ENCODE measurements at regions not wholly inside any gene's neighbourhood (a gene's known extent, or its start where the extent isn't known, plus 50 kb on each side); places are given as distances from the start of the nearest gene placed in this dataset.
A peak's percentile ranks its signal among the peaks of the same experiment; 100 is the strongest.
"Not testable (repeated sequence)": the region's sequence is repeated elsewhere in the genome, so short reads cannot be mapped to it uniquely, and the experiment has no call there.

- DNase-seq (no peak), ATAC-seq (no peak)
- peak overlapping the region; percentile 19 for H3K27ac ChIP-seq (ENCODE audit: low read length)
- WGBS: 79% methylated on average over 4 of the region's 4 CpGs
- no peaks in the 10 kb centered on the region for H3K9me3 ChIP-seq (ENCODE audit: control insufficient read depth, low read length)
- intact Hi-C loops (cut with DNase I): no loop called here
- no peaks in the 10 kb centered on the region for H3K27me3 ChIP-seq (ENCODE audit: control insufficient read depth, insufficient read depth)
- peaks cover 8% of the 10 kb centered on the region for H3K4me1 ChIP-seq (ENCODE audit: control insufficient read depth, insufficient read depth, low read length)
- H3K4me3 ChIP-seq (ENCODE audit: low read length): no peak overlapping the region
These were observed 596.4 kb upstream of the GHITM start for GRCh38 chr10:83542774-83543411.

- ATAC-seq: no peak
- H3K27ac ChIP-seq (ENCODE audit: low read length): no peak overlapping the region
- peaks cover 8% of the 10 kb centered on the region for H3K4me1 ChIP-seq (ENCODE audit: control insufficient read depth, insufficient read depth, low read length)
- H3K4me3 ChIP-seq (ENCODE audit: low read length): no peak overlapping the region
- intact Hi-C loops (cut with DNase I): no loop called here
- H3K27me3 ChIP-seq (ENCODE audit: control insufficient read depth, insufficient read depth): no peaks in the 10 kb centered on the region
- DNase-seq: no peak
- WGBS: 74% methylated on average over 2 of the region's 2 CpGs
- no peaks in the 10 kb centered on the region for H3K9me3 ChIP-seq (ENCODE audit: control insufficient read depth, low read length)
These were observed 595.4 kb upstream of the GHITM start for GRCh38 chr10:83543691-83544462.

- peak overlapping the region; percentile 0 for H3K4me3 ChIP-seq (ENCODE audit: low read length)
- DNase-seq (peak; percentile 48 to 85 (median 76)), ATAC-seq (peak; percentile 90 to 97)
- WGBS: 2% methylated on average over 4 of the region's 4 CpGs
- H3K4me1 ChIP-seq (ENCODE audit: control insufficient read depth, insufficient read depth, low read length): peaks cover 8% of the 10 kb centered on the region
- intact Hi-C loops (cut with DNase I): no loop called here
- H3K27ac ChIP-seq (ENCODE audit: low read length): peak overlapping the region; percentile 58
- no peaks in the 10 kb centered on the region for H3K9me3 ChIP-seq (ENCODE audit: control insufficient read depth, low read length)
- no peaks in the 10 kb centered on the region for H3K27me3 ChIP-seq (ENCODE audit: control insufficient read depth, insufficient read depth)
These were observed 593.4 kb upstream of the GHITM start for GRCh38 chr10:83545901-83546391.

GRCh38 chr10:83551190-83551589 is 588.1 kb upstream of the GHITM start:
- H3K4me1 ChIP-seq (ENCODE audit: control insufficient read depth, insufficient read depth, low read length); ATAC-seq; H3K9me3 ChIP-seq (ENCODE audit: control insufficient read depth, low read length); DNase-seq; H3K4me3 ChIP-seq (ENCODE audit: low read length); H3K27ac ChIP-seq (ENCODE audit: low read length); H3K27me3 ChIP-seq (ENCODE audit: control insufficient read depth, insufficient read depth); intact Hi-C loops (cut with DNase I): not testable (repeated sequence)
- WGBS: 92% methylated on average over 5 of the region's 5 CpGs

GRCh38 chr10:83553366-83553765 is 585.9 kb upstream of the GHITM start:
- WGBS: 68% methylated on average over 1 of the region's 1 CpG
- DNase-seq (no peak), ATAC-seq (no peak)
- H3K4me3 ChIP-seq (ENCODE audit: low read length): no peak overlapping the region
- no peaks in the 10 kb centered on the region for H3K27me3 ChIP-seq (ENCODE audit: control insufficient read depth, insufficient read depth)
- intact Hi-C loops (cut with DNase I): no loop called here
- H3K4me1 ChIP-seq (ENCODE audit: control insufficient read depth, insufficient read depth, low read length): no peaks in the 10 kb centered on the region
- no peak overlapping the region for H3K27ac ChIP-seq (ENCODE audit: low read length)
- no peaks in the 10 kb centered on the region for H3K9me3 ChIP-seq (ENCODE audit: control insufficient read depth, low read length)

- intact Hi-C loops (cut with DNase I): no loop called here
- DNase-seq (no peak), ATAC-seq (no peak)
- no peaks in the 10 kb centered on the region for H3K9me3 ChIP-seq (ENCODE audit: control insufficient read depth, low read length)
- no peaks in the 10 kb centered on the region for H3K27me3 ChIP-seq (ENCODE audit: control insufficient read depth, insufficient read depth)
- no peaks in the 10 kb centered on the region for H3K4me1 ChIP-seq (ENCODE audit: control insufficient read depth, insufficient read depth, low read length)
- H3K4me3 ChIP-seq (ENCODE audit: low read length): no peak overlapping the region
- H3K27ac ChIP-seq (ENCODE audit: low read length): no peak overlapping the region
These were observed 584.0 kb upstream of the GHITM start for GRCh38 chr10:83555264-83555663.

GRCh38 chr10:83562381-83562780 is 576.9 kb upstream of the GHITM start:
- Histone ChIP-seq H3K4me1 (ENCODE audit: control insufficient read depth, insufficient read depth, low read length) (no peaks in the 10 kb centered on the region), H3K27me3 (ENCODE audit: control insufficient read depth, insufficient read depth) (no peaks in the 10 kb centered on the region), H3K4me3 (ENCODE audit: low read length) (no peak overlapping the region), H3K27ac (ENCODE audit: low read length) (no peak overlapping the region), H3K9me3 (ENCODE audit: control insufficient read depth, low read length) (no peaks in the 10 kb centered on the region)
- intact Hi-C loops (cut with DNase I): no loop called here
- ATAC-seq: no peak
- DNase-seq: no peak
- 96% methylated on average over 3 of the region's 3 CpGs for WGBS

- peak in 1 of 3 donors; percentile 24 for DNase-seq
- no peak for ATAC-seq
- intact Hi-C loops (cut with DNase I): no loop called here
- no peak overlapping the region for H3K4me3 ChIP-seq (ENCODE audit: low read length)
- no peaks in the 10 kb centered on the region for H3K9me3 ChIP-seq (ENCODE audit: control insufficient read depth, low read length)
- no peak overlapping the region for H3K27ac ChIP-seq (ENCODE audit: low read length)
- no peaks in the 10 kb centered on the region for H3K4me1 ChIP-seq (ENCODE audit: control insufficient read depth, insufficient read depth, low read length)
- WGBS: 97% methylated on average over 32 of the region's 32 CpGs
- no peaks in the 10 kb centered on the region for H3K27me3 ChIP-seq (ENCODE audit: control insufficient read depth, insufficient read depth)
These were observed 574.3 kb upstream of the GHITM start for GRCh38 chr10:83564889-83565588.

- ATAC-seq (no peak), DNase-seq (no peak)
- intact Hi-C loops (cut with DNase I): no loop called here
- H3K4me3 ChIP-seq (ENCODE audit: low read length): no peak overlapping the region
- H3K9me3 ChIP-seq (ENCODE audit: control insufficient read depth, low read length): no peaks in the 10 kb centered on the region
- H3K27ac ChIP-seq (ENCODE audit: low read length): no peak overlapping the region
- 79% methylated on average over 1 of the region's 1 CpG for WGBS
- no peaks in the 10 kb centered on the region for H3K27me3 ChIP-seq (ENCODE audit: control insufficient read depth, insufficient read depth)
- no peaks in the 10 kb centered on the region for H3K4me1 ChIP-seq (ENCODE audit: control insufficient read depth, insufficient read depth, low read length)
These were observed 567.3 kb upstream of the GHITM start for GRCh38 chr10:83572036-83572435.

- no peak for ATAC-seq
- 68% methylated on average over 1 of the region's 1 CpG for WGBS
- no peak overlapping the region for H3K27ac ChIP-seq (ENCODE audit: low read length)
- no peaks in the 10 kb centered on the region for H3K9me3 ChIP-seq (ENCODE audit: control insufficient read depth, low read length)
- no peaks in the 10 kb centered on the region for H3K4me1 ChIP-seq (ENCODE audit: control insufficient read depth, insufficient read depth, low read length)
- no peaks in the 10 kb centered on the region for H3K27me3 ChIP-seq (ENCODE audit: control insufficient read depth, insufficient read depth)
- DNase-seq: no peak
- intact Hi-C loops (cut with DNase I): no loop called here
- no peak overlapping the region for H3K4me3 ChIP-seq (ENCODE audit: low read length)
These were observed 564.5 kb upstream of the GHITM start for GRCh38 chr10:83574770-83575169.

- Histone ChIP-seq H3K27ac (ENCODE audit: low read length) (no peak overlapping the region), H3K4me3 (ENCODE audit: low read length) (no peak overlapping the region), H3K9me3 (ENCODE audit: control insufficient read depth, low read length) (no peaks in the 10 kb centered on the region), H3K27me3 (ENCODE audit: control insufficient read depth, insufficient read depth) (no peaks in the 10 kb centered on the region), H3K4me1 (ENCODE audit: control insufficient read depth, insufficient read depth, low read length) (no peaks in the 10 kb centered on the region)
- intact Hi-C loops (cut with DNase I): no loop called here
- ATAC-seq (no peak), DNase-seq (no peak)
- 93% methylated on average over 2 of the region's 2 CpGs for WGBS
These were observed 561.9 kb upstream of the GHITM start for GRCh38 chr10:83577421-83577820.
